ENCODE measurements at regions not wholly inside any gene's neighbourhood (a gene's known extent, or its start where the extent isn't known, plus 50 kb on each side); places are given as distances from the start of the nearest gene placed in this dataset.
A peak's percentile ranks its signal among the peaks of the same experiment; 100 is the strongest.

- no peak for DNase-seq (ENCODE audit: low read depth, low spot score)
These were observed 337.0 kb upstream of the DDX53 start for GRCh38 chrX:22662776-22663175.

GRCh38 chrX:22664826-22665225 lies 334.9 kb upstream of the DDX53 start:
- DNase-seq (ENCODE audit: low read depth, low spot score), result no peak

GRCh38 chrX:22665818-22666217 lies 333.9 kb upstream of the DDX53 start:
- DNase-seq (ENCODE audit: low read depth, low spot score), result no peak

- no peak for DNase-seq (ENCODE audit: low read depth, low spot score)
These were observed 333.3 kb upstream of the DDX53 start for GRCh38 chrX:22666441-22666840.

- DNase-seq (ENCODE audit: low read depth, low spot score), result no peak
These were observed 324.8 kb upstream of the DDX53 start for GRCh38 chrX:22674932-22675331.

- peak; percentile 85 for DNase-seq (ENCODE audit: low read depth, low spot score)
These were observed 313.6 kb upstream of the DDX53 start for GRCh38 chrX:22686138-22686541.

- DNase-seq (ENCODE audit: low read depth, low spot score), result no peak
These were observed 310.5 kb upstream of the DDX53 start for GRCh38 chrX:22689290-22689689.

GRCh38 chrX:22690116-22690515 lies 309.6 kb upstream of the DDX53 start:
- no peak for DNase-seq (ENCODE audit: low read depth, low spot score)

GRCh38 chrX:22691966-22692565 lies 307.7 kb upstream of the DDX53 start:
- no peak for DNase-seq (ENCODE audit: low read depth, low spot score)

- DNase-seq (ENCODE audit: low read depth, low spot score), result no peak
These were observed 301.6 kb upstream of the DDX53 start for GRCh38 chrX:22698151-22698550.

- peak; percentile 35 for DNase-seq (ENCODE audit: low read depth, low spot score)
These were observed 300.1 kb upstream of the DDX53 start for GRCh38 chrX:22699581-22700091.

- no peak for DNase-seq (ENCODE audit: low read depth, low spot score)
These were observed 286.8 kb upstream of the DDX53 start for GRCh38 chrX:22712942-22713341.

GRCh38 chrX:22730542-22730941 lies 269.2 kb upstream of the DDX53 start:
- no peak for DNase-seq (ENCODE audit: low read depth, low spot score)

- DNase-seq (ENCODE audit: low read depth, low spot score), result no peak
These were observed 262.2 kb upstream of the DDX53 start for GRCh38 chrX:22737541-22737940.

GRCh38 chrX:22739276-22739675 lies 260.5 kb upstream of the DDX53 start:
- no peak for DNase-seq (ENCODE audit: low read depth, low spot score)

- DNase-seq (ENCODE audit: low read depth, low spot score), result no peak
These were observed 258.9 kb upstream of the DDX53 start for GRCh38 chrX:22740836-22741235.

- no peak for DNase-seq (ENCODE audit: low read depth, low spot score)
These were observed 257.6 kb upstream of the DDX53 start for GRCh38 chrX:22742174-22742573.

GRCh38 chrX:22746081-22746480 lies 253.7 kb upstream of the DDX53 start:
- no peak for DNase-seq (ENCODE audit: low read depth, low spot score)

- peak; percentile 9 for DNase-seq (ENCODE audit: low read depth, low spot score)
These were observed 251.4 kb upstream of the DDX53 start for GRCh38 chrX:22748093-22748999.

- DNase-seq (ENCODE audit: low read depth, low spot score), result no peak
These were observed 240.8 kb upstream of the DDX53 start for GRCh38 chrX:22758807-22759481.

GRCh38 chrX:22760513-22761057 lies 239.2 kb upstream of the DDX53 start:
- no peak for DNase-seq (ENCODE audit: low read depth, low spot score)

GRCh38 chrX:22788221-22788620 lies 211.5 kb upstream of the DDX53 start:
- DNase-seq (ENCODE audit: low read depth, low spot score), result peak; percentile 45

Data from smooth muscle cell of the brain vasculature (primary cell).